CD4-positive, alpha-beta T cell treated with Interleukin-17A for 4 hours (primary cell): ENCODE measurements at regions not wholly inside any gene's neighbourhood (a gene's known extent, or its start where the extent isn't known, plus 50 kb on each side); places are given as distances from the start of the nearest gene placed in this dataset.
"Not testable (repeated sequence)": the region's sequence is repeated elsewhere in the genome, so short reads cannot be mapped to it uniquely, and the experiment has no call there.

Source experiments
- DNase-seq: peaks from one replicate; pipeline ENCODE4 v3.0.0-alpha.2; 2020; ENCODE audit warnings: mixed read lengths

DNA sequence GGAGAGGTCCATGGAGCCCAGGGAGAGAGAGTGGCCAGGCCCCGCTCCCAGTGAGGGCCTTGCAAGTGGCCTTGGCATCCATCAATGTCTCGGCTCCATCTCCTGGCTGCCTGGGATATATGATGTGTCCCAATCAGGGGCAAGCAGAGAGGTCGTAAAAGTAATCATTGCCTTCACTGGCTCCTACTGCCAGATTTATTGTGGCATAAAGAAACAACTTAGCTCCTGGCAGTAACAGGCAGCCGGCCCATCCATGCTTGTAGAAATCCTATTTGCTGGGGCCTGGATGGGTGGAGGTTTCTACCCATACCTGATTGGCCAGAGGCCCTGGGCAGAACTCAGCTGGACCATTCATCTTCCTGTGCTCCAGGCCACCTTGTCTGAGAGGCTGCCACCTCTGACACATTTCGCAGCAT lies 272.6 kb downstream of the MATN1 start:
- no peak for DNase-seq

DNA sequence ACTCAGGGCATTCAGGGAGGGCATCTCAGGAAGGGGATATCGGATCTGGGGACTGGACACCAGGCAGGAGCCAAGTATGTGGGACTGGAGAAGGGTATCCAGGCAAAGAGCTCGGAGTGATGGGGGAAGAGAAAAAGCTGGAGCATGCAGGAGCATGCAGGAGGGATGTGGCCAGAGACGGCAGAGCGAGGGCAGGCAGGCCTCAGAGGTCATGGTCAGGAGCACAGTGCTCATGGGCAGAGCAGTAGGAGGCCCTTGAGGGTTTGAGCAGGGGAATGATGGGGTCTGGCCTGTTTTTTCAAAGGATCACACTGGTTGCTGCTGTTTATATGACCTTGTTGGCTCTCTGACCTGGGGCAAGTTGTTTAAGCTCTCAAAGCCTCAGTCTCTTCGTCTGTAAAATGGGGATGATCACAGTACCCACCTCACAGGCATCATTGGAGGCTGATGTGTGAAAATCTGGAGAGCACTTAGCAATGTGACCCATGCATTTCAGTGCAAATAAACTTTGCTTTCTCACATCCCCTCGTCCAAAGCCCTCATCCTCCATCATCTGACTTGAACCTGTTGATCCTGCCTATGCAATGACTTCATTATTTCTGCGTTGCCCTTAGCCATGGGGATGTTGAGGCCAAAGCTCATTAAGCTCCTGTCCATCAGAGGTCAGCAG lies 273.1 kb downstream of the MATN1 start:
- no peak for DNase-seq

DNA sequence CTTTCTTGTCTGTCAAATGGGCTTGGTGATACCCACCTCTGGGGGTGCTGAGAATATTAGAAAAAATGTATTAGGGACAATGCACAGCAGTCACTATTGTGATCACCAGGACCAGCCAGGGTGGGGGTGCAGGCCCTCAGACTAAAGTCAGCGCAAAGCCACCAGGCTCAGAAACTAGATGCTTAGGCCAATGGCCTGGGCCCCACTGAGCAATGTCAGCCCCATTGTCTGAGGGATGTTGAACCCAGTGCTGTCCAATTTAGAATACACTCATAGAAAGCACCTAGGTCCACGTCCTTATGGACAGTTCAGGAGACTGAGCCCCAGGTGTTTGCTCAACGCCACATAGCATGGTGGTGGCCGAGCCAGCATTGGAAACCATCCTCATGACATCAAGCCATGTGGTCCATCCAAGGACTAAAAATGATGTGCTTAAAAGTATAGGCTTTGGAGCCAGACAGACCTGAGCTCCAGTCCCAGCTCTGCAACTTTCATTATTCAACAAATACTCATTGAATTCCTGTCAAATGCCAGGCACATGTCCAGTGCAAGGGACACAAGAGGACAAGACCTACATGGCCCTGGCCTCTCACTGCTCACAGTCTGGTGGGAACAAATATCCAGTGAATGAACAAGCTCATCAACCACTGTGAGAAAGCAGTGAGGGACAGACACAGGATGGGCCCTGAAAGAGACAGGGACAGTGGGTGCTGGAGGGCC lies 273.8 kb downstream of the MATN1 start:
- DNase-seq, result no peak

DNA sequence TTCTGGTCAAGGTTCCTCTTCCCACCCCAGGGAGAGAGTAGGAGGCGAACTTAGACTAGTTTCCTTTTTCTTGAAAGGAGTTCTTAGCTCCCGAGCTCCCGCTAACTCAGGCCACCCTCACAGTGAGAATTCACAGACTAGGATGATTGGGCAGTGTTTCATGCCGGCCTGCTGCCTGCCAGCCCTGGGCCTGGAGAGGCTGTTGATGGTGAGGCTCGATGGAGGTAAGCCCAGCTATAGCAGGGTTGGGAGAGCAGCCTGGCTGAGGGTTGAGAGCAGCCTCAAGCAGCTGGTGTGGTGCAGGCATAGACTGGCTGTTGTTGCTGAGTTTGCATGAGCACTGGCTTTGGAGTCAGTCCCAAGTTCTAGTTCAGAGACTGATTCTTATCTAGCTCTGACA lies 274.4 kb downstream of the MATN1 start:
- DNase-seq, result no peak

DNA sequence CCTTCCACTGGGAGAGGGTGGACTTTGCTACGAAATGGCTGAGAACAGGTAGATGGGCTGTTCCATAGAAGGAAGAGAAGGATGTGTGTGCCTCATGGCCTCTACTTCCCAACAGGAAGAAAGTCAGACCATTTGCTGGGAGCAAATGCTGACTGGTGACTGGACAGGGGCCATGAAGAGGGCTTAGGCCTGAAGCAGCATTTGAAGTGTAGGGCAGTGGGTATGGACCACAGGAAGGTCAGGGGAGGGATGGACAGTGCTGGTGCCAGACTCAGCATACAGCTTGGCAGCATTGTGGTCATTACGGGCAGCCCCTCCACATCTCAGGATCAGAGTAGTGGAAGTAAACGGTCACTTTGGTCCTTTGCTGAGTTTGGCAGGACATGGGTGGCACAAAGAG lies 275.7 kb downstream of the MATN1 start:
- no peak for DNase-seq

DNA sequence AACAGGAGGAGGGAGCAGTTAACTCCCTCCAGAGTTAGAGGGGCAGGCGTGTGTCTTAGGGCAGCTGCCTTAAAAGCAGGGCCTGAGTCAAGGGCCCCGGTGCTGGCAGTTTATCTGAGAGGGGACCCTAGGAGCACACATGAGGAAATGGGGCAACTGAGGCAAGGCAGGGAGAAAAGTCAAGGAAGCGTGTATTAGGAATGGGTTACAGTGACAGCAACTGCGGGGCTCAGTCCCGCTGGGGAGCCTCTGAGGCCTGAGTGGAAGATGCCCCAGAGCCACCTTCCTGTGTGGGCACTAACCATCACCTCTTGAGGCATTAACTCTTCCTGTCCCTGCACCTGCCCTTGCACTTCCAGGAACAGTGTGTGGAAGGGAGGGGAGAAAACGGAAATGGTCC lies 276.3 kb downstream of the MATN1 start:
- no peak for DNase-seq

DNA sequence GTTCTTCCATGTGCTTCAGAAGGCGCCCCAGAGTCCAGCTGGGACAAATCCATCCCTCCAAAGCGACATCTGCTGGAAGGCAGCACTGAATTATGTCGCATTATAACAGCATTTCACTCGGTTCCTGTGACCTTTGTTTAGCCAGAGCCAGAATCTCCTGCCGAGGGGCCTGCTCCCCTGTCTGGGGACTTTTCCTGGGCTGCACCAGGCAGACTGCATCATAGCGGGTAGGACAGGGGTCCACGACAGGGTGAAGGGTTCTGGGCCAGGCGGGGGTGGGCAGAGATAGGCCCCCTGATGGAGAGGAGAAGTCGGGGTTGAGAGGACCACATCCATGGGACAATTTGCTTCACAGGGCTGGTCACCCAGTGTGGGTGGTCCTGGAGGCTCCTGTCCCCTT lies 276.9 kb downstream of the MATN1 start:
- DNase-seq, result no peak

DNA sequence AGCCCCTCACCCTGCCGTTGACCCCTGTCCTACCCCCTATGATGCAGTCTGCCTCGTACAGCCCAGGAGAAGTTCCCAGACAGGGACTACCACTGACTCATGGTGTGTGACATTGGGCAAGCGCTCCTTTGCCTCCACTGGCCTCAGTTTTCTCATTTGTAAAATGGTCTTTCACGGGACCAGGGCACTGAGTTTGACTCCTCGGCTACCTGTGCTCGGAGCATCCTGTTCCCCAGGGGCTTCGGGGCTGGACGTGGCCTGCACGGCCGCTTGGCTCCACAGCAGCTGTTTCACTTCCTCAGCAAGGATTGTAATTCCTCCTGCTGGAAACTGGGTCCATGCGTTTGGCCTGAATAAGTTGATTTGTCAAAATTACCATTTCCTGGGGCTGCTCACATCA lies 277.3 kb downstream of the MATN1 start:
- DNase-seq, result no peak

DNA sequence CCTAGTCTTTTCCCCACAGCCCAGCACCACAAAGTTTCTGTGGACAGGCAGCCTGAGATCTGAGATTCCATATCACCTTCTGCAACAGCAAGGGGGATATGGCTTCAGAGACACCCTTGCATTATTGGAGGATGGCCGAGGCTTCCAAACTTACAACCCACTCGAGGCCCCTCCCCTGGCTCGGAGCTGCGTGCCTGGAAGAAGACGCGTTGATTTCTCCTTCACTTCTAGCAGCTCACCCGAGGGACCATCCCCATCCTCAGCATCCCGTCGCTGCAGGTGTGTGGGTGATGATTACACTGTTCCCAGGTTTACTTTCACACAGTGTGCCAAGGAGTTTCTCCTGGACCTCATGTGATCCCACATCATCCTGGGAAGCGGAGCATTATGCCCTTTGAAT lies 277.9 kb downstream of the MATN1 start:
- no peak for DNase-seq

DNA sequence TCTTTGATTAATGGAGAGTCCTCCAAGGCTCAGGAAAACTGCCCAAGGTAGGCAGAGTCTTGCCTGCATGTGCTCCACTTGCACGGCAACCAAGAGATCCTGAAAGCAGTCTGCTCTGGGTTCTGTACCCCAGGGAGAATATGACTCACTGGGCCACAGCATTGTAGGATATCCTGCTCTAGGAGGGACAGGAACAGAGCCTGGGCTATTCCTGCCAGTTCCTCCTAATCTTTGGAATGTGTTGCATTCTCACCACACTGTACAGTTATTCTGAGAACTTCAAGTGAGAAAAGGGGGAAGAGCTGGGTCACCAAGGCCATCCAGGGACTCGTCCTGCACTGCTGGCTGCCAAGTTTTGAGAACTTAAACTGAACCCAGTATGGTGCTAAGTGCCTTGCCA lies 278.5 kb downstream of the MATN1 start:
- no peak for DNase-seq

DNA sequence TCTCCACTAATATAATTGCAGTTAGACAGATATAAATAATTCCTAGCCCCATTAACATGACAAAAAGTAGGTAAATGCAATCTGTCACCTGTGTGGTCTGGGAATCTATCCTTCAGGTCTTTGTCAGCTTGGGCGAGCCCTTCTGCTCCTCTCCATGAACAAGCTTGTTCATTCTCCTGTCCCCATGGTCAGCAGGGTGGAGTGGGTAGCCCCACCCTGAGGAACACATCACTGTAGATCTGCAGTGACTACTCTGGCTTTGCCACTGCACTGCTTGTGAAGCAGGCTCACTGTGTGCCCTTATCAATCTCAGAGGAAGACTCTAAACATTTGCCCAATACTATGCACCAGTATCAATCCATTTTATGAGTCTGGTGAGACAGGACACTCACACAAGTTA lies 279.0 kb downstream of the MATN1 start:
- no peak for DNase-seq

DNA sequence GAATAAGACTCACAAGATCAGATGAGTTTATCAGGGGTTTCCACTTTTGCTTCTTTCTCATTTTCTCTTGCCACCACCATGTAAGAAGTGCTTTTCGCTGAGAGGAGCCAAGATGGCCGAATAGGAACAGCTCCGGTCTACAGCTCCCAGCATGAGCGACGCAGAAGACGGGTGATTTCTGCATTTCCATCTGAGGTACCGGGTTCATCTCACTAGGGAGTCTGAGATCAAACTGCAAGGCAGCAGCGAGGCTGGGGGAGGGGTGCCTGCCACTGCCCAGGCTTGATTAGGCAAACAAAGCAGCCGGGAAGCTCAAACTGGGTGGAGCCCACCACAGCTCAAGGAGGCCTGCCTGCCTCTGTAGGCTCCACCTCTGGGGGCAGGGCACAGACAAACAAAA lies 285.1 kb downstream of the MATN1 start:
- not testable (repeated sequence) for DNase-seq

DNA sequence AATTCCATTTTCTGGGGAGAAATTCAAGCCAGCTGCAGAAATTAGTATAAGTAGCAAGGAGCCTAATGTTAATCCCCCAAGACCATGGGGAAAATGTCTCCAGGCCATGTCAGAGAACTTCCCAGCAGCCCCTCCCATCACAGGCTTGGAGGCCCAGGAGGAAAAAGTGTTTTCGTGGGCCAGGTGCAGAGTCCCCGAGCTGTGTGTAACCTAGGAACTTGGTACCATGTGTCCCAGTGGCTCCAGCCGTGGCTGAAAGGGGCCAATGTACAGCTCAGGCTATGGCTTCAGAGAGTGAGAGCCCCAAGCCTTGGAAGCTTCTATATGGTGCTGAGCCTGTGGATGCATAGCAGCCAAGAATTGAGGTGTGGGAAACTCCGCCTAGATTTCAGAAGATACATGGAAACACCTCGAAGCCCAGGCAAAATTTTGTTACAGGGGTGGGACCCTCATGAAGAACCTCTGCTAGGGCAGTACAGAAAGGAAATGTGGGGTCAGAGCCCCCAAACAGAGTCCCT lies 286.3 kb downstream of the MATN1 start:
- no peak for DNase-seq

DNA sequence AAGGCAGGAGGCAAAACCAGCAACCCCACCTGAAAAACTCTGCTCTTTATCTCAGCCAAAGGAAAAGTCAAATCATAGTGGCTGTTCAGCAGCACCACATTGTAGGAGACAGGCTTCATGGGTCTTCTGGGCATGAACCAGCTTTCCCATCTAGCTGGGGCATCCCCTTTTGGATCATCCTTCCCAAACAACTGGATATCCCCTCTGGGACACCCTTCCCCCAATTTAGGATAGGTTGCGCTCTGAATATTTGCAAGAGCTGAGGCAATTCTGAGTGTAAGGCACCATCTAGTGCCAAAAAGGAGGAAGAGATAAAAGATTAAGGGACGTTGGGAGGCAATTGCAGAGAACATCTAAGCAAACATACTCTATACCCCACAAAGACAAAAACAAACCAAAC lies 295.8 kb downstream of the MATN1 start:
- no peak for DNase-seq

DNA sequence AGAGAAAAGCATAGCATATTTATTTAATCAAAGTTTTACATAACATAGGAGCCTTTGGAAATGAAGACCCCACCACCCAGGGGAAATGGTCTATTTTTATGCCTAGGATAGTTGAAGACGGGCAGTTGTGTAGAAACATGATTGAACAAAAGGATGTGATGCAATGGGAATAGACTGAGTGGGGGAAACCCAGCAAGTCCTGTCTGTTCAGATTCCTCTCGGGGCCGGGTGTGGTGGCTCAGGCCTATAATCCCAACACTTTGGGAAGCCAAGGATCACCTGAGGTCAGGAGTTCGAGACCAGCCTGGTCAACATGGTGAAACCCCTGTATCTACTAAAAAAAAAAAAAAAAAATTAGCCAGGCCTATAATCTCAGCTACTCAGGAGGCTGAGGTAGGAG lies 298.3 kb downstream of the MATN1 start:
- DNase-seq, result no peak

DNA sequence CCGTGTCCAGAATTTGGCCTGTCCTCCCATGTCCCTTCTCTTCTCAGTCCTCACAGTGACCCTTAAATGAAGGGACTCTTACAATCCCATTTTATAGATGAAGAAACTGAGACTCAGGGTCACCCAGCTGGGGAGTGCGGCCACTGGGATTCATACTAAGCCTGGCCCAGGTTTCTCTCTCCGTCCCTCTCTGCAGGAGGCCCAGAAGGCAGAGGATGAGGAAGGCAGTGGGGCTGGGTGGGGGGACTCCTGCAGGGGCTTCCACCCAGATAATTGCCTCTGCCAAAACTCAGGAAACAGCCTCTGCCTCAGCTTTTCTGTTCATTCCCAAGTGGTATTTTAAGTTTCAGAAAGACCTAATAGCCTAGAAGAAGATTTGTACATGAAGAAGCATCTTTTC lies 299.8 kb downstream of the MATN1 start:
- DNase-seq, result no peak

DNA sequence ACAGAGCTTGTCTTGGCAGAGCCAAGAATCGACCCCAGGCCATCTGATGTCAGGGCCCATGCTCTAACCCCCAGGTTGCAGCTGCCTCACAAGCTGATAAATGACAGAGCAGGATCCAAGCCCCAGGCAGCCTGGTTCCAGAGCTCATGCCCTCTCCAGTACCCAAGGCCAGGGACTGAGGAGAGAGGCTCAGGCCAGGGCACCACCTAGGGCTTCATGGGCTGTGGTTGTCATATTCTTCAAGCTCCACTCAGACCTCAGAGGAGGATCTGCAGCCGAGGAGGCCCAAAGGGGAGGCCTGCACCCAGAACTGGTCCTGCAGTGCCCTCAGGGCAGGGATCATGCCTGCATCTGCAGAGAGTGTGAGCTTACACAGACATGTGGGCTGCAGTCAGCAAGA lies 301.1 kb downstream of the MATN1 start:
- DNase-seq, result no peak

DNA sequence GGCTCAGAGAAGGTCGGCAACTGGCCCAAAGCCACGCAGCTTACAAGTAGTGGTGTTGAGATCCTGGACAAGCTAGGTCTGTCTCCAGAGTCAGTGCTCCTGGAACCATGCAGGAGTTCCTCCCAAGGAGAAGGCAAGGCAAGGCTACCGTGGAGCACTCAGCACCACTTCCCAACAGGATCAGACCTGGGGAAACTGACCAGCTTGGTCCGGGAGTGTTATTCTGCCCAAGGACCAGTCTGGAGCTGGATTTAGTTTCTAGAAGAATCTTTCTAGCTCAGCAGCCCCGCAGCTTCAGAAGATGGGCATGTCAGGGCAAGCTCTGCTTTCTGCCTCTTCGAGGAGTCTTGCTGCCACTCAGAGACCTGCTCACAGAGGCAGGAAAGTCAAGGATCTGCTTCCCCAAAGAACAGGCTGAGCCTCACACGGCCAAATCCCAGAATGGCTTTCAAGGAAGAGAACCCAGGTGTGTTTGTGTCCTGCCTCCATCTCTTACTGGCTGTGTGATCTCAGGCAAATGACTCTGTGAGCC lies 302.8 kb downstream of the MATN1 start:
- no peak for DNase-seq

DNA sequence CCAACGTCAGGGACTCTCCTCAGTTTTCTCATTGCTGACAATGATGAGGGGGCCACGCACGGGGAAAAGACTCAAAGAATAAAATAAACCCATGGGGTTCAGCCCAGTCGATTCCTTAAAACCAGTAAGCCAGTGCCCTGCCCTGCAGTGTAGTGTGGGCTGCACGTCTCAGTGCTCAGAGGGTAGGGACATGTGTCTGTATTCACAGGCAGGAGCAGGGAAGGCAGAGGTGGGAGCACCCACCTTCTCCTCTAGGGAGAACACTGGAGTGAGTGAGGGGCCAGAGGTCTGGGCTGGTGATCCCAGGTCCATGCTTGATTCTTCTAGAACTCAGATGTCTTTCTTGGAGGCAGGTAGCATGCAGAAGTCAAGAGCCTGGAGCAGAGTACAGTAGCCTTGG lies 303.6 kb downstream of the MATN1 start:
- no peak for DNase-seq

DNA sequence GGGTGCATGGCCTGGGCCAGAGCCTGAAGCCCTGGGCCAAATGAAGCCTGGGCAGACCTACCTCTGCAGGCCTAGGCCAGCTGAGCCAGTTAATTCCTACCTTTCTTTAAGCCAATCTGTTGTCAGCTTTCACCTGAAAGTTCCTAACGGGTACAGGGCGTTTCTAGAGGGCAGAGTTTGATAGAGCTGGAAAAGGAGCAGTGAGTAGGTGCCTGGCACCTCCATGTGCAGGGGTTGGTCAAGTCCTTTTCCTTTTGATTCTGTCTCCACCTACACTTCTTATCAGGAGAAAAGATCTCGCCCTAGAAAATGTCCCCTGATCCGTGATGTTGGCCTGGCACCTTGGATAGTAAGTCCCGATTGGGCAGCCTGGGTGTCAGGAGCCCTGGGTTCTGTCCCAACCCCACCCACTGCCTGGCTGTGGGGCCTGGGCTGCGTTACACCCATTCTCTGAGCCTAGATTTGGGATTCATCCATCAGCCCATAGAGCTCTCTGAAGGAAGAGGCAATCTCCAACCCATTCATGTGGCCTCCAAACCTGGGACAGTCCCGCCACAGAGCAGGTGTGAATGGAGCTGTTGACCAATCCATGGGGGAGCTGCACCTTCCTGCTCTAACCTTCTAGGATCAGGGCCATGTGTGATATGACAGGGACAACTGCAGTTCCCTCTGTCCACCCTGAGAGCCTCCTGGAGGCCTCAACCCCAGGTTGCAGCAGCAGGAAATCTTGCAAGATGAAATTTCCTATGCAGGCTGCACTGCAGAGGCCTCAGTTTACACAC lies 304.3 kb downstream of the MATN1 start:
- DNase-seq, result no peak

DNA sequence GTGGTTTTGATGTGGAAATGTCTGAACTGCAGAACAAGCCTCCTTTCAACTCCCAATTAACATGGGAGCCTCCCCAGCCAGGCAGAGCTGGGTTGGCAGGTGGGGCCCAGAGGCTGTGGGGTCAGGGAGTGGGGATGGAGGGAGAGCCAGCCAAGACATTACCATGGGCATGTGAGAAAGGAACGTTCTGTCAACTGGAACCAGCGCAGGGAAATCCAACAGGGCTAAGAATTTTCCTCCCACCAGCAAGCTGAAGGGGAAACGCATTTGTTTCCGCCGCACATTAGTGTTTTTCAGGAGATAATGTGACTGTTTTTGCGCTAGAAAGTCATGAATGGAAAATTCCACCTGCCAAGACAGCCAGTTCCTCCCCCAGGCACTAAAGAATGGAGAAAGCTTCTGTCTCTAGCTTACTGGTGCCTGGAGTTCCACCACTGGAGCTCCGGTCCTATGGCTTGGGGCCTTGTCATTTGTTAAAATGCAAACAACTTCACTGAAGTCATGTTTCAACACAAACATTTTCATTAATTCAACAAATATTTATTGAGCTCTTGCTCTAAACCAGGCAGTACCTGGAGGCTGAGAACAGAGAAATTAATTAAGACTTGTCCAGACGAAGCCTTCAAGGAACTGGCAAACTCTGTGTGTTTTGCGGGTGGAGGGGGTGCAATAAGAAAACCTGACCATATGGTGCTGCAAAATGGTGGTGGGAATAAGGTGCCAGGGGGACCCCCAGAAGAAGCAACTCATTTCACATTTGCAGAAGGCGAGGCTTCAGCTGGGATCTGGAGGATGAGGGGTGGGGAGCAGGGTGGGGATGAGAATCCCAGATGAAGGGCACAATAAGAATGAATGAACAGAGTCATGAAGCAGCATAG lies 305.1 kb downstream of the MATN1 start:
- DNase-seq, result no peak

DNA sequence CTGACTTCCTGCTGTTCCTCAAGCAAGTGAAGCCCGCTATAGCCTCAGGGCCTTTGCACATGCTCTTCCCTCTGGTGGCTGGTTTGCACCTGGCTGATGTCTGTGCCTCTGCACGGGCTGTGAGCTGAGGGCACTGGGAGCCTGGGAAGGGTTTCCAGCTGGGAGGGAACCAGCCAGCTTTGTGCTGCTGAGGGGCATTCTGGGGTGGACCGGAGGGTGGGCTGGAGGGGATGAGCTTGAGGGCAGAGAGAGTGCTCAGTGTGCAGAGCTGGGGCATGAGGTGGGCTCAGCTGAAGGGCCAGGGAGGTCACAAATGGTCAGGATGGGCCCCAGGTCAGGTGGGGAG lies 305.7 kb downstream of the MATN1 start:
- DNase-seq, result no peak
